ENCODE measurements at regions not wholly inside any gene's neighbourhood (a gene's known extent, or its start where the extent isn't known, plus 50 kb on each side); places are given as distances from the start of the nearest gene placed in this dataset.

DNA sequence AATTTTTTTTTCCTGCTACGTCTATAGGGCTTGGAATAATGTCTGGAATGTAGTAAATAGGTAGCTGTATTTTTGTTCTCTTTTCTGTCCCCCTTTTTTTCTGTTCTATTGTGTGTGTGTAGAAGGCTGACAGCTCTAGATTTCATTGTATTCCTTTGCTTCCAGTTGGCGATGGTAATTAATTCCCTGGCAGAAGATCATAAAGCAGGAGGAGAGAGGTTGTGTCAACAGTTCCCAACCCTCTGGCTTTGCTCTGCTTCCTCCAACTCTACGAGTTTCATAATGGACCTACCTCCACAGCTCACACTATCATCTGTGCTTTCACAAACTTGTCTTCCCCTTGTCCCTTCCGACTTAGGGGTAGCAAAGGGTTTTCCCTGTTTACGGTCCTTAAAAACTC, 117.9 kb upstream of the CDH18 start:
- no peak for DNase-seq

DNA sequence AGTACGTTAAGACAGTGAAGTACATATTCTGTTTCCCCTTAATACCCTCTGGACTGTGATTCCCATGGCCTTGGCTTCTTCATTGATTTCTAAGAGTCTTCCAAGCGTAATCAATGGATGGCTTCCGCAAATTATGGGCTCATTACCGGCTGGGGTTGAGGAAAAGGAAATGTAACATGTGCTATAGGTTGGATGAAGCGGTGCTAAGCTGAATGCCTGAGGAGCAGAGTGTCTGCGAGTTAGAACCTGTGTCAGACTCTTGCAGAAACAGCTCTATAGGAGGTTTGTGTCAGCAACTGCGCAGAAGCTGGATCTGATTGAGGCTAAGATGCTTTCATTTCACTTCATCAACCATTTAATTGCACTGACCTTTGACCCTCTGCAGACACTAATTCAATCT, 114.3 kb upstream of the CDH18 start:
- DNase-seq: no peak

DNA sequence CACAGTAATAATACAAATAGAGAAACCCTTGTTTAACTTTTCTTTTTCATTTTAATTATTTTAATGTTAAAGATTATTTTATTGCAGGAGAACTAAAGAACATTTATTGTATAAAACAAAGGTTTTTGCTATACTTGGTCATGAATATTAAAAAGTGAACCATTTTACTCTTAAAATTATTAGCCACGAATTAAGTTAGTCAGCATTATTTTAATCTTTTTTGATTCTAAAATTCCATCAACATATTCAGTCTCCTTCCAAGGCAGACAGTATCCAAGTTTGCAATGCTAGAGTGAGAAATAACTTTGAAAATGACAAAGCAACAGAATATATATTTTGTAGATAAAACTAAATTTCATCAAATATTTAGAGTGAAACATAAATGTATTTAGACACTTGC, 110.7 kb upstream of the CDH18 start:
- DNase-seq: no peak

DNA sequence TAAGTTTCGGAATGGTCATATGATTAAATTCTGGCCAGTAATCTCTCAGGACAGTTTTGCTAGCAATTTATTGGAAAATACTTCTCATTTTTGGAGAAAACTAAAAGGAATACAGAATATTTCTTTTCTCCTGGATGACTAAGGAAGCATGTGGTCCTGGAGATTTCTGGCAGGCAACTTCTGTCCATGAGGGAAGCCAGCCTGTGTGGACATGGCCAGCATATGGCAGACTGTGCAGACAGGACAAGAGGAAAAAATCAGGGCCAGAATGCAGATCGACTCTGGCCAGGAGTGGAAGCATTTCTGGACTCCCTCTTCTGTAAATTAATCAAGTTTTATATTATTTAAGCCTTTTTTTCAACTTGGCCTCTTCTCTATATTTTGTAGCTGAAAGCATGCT, 100.4 kb upstream of the CDH18 start:
- DNase-seq: no peak

DNA sequence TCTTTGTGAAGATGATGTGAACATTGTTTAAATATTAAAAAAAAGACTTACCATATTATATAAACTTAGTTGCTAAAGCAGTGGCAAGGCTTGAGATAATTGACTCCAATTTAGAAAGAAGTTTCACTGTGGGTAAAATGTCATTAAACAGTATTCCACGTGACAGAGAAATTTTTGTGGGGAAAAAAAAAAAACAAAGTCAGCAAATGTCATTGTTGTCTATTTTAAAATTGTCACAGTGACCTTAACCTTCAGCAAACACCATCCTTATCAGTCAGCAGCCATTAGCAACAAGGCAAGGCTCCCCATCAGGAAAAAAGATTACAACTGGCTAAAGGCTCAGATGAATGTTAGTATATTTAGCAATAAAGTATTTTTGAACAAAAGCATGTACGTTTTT, 99.3 kb upstream of the CDH18 start:
- DNase-seq: no peak

DNA sequence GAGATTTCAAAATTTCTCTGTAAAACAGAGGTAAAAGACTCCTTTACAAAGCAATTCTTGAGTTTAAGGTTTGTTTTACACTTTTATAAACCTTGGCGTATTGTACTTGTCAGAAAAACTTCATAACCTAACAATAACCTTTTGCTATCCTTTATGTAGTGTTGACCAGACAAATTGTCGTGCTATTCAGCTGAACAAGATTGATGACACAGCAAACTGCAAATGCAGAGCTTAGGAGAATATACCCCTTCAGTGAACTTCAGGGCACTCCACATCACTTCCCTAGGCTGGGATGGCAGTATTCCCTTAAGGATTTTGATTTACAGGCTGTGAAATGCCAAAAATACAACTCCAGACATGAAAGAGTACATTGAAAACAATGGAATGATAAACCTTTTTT, 89.2 kb upstream of the CDH18 start:
- no peak for DNase-seq

DNA sequence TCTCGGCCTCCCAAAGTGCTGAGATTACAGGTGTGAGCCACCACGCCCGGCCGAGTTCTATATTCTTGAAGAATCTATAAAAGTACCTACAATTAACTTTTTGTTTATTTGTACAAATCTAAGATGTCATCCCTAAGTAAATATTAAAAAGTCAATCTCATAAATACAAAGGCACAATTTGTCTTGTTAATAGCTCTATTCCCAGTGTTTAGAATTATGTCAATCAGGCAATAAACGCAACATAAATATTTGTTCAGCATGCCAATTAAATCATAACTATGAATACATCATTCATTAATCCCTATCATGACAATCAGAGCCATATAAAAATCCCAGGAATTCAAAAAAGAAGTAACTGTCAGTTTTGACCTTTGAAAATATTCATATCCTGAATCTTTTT, 68.9 kb upstream of the CDH18 start:
- no peak for DNase-seq

DNA sequence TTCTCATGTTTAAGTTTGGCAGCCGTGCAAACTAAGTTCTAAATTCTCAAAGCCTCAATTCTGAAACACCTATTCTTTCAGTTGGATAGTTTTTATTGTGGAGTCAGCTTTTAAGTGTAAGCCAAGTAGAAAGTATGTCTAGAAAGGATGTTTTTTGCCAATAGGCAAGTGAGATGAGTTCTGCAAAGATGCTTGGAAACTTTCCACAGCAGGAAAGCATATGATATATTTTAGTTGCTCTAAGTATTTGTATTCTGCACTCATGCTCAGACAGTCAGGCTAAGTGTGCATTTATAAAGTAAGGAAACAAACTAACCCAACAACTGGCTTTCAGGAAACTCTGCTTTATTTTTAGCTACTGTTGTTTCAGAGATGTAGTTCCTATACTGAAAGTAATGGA, 67.3 kb upstream of the CDH18 start:
- DNase-seq: no peak

DNA sequence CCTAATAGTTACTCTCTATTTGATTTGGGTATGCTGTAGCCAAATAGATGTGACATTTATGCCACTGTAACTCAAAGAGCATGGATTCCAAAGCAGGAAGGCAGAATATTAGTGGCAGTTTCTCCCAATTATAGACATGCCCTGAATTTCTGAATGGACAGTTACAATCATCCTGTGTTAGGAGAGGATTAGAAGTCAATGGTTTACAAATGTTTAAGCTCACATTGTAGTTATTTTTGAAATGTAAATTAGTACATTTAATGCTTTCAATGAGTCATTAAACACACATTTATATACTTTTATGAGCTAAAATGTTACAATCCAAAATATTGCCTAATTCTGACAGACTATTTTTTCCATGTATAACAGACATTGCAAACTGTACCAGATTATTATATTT, 62.3 kb upstream of the CDH18 start:
- no peak for DNase-seq

DNA sequence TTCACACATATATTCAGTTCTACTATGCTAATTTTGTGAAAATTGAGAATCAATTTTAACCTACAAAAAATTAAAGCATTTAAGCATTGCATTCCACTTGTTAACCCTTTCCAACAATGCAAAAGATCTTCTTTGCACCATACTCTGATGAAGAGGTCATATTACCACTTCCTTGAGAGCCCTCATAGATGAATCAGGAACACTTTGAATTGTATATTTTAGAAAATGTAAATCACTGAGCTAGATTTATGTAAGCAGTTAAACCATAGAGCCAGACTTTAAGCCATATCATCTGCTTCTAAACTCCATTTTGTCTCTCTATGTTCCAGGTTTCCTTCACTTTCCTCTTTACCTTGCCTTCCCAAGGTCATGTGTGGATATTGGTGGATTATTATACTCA, 56.5 kb upstream of the CDH18 start:
- no peak for DNase-seq

DNA sequence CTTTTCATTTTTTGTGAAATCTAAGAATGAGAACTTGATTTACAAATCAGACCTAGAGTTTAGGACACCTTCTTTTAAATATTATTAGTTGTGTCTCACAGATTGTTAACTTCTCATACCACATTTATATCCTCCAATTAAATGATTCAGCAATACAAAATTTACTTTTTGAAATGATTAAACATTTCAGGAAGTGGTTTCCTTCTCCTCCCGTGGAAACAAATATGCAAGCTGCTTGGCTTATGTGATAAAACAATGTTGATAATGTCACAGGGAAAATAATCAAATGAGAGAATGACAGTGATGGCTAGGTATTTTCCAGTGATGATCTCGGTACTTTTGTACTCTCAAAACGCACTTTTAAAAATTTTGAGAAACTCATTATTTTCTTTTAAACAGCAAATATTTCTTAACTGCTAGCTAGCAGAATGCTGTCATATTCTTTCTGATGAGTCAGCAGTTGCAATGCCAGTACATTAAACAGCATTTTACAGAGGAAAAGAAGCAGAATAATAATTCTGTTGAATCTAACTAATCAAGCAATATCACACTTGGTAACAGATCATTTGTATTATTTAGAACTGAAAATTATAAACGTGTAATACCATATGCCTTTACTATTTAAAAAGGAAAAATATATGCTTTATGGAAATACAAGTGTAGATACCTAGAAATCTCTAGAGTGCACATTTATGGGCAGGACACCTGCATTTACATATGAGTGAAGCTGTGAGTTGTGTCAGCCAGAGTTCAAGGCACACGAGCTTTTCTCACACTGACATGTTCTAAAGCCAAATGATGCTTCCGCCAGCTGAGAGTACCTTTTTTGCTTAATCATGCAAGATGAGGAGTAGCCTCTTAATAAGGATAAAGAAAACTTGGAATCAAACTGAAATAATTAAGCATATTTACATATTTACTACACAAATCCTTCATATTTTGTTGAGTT, 53.6 kb upstream of the CDH18 start:
- DNase-seq: no peak

DNA sequence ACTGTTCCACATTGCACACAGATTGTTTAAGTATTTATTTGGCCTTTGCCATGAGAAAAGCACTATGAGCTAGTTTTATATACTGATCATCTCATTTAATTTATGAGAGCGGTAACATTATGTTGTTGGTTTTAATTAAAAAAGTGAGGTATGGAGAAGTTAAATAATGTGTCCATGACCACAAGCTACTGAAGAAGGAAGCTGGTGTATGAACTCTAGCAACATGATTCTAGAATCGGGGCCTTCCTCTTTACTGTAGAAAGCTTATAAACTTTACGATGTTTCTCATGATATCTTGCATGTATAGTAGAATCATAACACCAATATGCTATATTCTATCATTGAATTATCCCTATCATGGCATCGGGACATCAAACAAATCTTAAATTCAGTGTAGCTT, 52.9 kb upstream of the CDH18 start:
- DNase-seq: no peak

Data from GDM1 (cell line).